ENCODE measurements at regions not wholly inside any gene's neighbourhood (a gene's known extent, or its start where the extent isn't known, plus 50 kb on each side); places are given as distances from the start of the nearest gene placed in this dataset.
"Not testable (repeated sequence)": the region's sequence is repeated elsewhere in the genome, so short reads cannot be mapped to it uniquely, and the experiment has no call there.

- peak; percentile 40 for DNase-seq (ENCODE audit: low read depth)
Observed at GRCh38 chr4:130071746-130072145, 975.8 kb downstream of the C4orf33 start.

GRCh38 chr4:130073145-130073790, 977.3 kb downstream of the C4orf33 start:
- DNase-seq (ENCODE audit: low read depth): no peak

GRCh38 chr4:130074096-130074495, 978.1 kb downstream of the C4orf33 start:
- no peak for DNase-seq (ENCODE audit: low read depth)

- peak; percentile 84 for DNase-seq (ENCODE audit: low read depth)
Observed at GRCh38 chr4:130077275-130077674, 981.3 kb downstream of the C4orf33 start.

GRCh38 chr4:130079027-130079426, 983.1 kb downstream of the C4orf33 start:
- DNase-seq (ENCODE audit: low read depth): not testable (repeated sequence)

- DNase-seq (ENCODE audit: low read depth): peak; percentile 30
Observed at GRCh38 chr4:130080872-130081451, 985.0 kb downstream of the C4orf33 start.

- no peak for DNase-seq (ENCODE audit: low read depth)
Observed at GRCh38 chr4:130090427-130090826, 994.5 kb downstream of the C4orf33 start.

GRCh38 chr4:130092187-130093015, 996.4 kb downstream of the C4orf33 start:
- DNase-seq (ENCODE audit: low read depth): peak; percentile 60

GRCh38 chr4:130099105-130099504, 1003.2 kb downstream of the C4orf33 start:
- DNase-seq (ENCODE audit: low read depth): no peak

- DNase-seq (ENCODE audit: low read depth): no peak
Observed at GRCh38 chr4:130110189-130110588, 1014.2 kb downstream of the C4orf33 start.

- no peak for DNase-seq (ENCODE audit: low read depth)
Observed at GRCh38 chr4:130110770-130111169, 1014.8 kb downstream of the C4orf33 start.

GRCh38 chr4:130124066-130124465, 1028.1 kb downstream of the C4orf33 start:
- DNase-seq (ENCODE audit: low read depth): no peak

GRCh38 chr4:130125467-130125866, 1029.5 kb downstream of the C4orf33 start:
- DNase-seq (ENCODE audit: low read depth): no peak

GRCh38 chr4:130127297-130127696, 1031.3 kb downstream of the C4orf33 start:
- DNase-seq (ENCODE audit: low read depth): no peak

GRCh38 chr4:130131536-130131935, 1035.6 kb downstream of the C4orf33 start:
- no peak for DNase-seq (ENCODE audit: low read depth)

- DNase-seq (ENCODE audit: low read depth): no peak
Observed at GRCh38 chr4:130141651-130142050, 1045.7 kb downstream of the C4orf33 start.

GRCh38 chr4:130143656-130144055, 1047.7 kb downstream of the C4orf33 start:
- no peak for DNase-seq (ENCODE audit: low read depth)

GRCh38 chr4:130146773-130147172, 1050.8 kb downstream of the C4orf33 start:
- no peak for DNase-seq (ENCODE audit: low read depth)

GRCh38 chr4:130147641-130148040, 1051.7 kb downstream of the C4orf33 start:
- DNase-seq (ENCODE audit: low read depth): no peak

- DNase-seq (ENCODE audit: low read depth): no peak
Observed at GRCh38 chr4:130154901-130155300, 1058.9 kb downstream of the C4orf33 start.

- no peak for DNase-seq (ENCODE audit: low read depth)
Observed at GRCh38 chr4:130163701-130164100, 1067.7 kb downstream of the C4orf33 start.

- no peak for DNase-seq (ENCODE audit: low read depth)
Observed at GRCh38 chr4:130165381-130165780, 1069.4 kb downstream of the C4orf33 start.

- DNase-seq (ENCODE audit: low read depth): peak; percentile 14
Observed at GRCh38 chr4:130172156-130172555, 1076.2 kb downstream of the C4orf33 start.

Measured in ELR (cell line).